Activated naive CD4-positive, alpha-beta T cell (primary cell): ENCODE measurements at regions not wholly inside any gene's neighbourhood (a gene's known extent, or its start where the extent isn't known, plus 50 kb on each side); places are given as distances from the start of the nearest gene placed in this dataset.

ENCODE experiments used
- DNase-seq, 4 experiments: peaks; one replicate each; lab custom pipeline; 2025; lab: John Stamatoyannopoulos, UW

GRCh38 chr11:119474682-119475596 lies 52.0 kb upstream of the THY1 start:
- peak in 2 of 4 experiments; percentile 8 to 9 for DNase-seq

DNA sequence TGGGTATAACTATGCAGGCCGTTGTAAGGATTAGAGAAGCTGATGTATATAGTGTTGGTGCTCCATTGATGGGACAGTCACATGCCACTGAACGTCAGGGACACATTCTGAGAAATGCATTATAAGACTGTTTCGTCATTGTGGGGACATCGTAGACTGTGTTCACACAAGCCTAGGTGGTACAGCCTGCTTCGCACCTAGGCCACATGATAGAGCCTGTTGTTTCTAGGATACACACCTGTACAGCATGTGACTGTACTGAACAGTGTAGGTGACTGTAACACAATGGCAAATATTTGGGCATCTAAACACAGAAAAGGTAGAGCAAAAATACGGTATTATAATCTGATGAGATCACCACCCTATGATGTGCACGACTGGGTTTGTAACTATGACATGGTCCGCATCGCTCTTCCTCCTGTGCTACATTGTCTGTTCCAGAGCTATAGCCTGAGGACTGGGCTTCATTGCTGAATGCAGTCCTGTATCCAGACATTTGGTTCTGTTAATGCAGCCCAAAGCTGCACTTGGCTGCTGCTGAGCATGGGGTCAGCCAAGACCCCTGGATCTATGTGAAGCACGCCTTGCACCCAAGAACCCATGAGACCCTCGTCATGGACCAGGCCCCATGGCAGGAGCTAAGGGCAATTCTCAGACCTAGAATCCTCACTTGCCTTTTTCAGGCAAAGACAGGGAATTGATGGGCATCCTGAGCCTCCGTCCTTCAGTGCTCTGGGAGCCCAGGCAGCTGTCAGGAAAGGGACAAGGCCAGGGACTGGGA lies 51.1 kb upstream of the THY1 start:
- DNase-seq = no peak

- DNase-seq = no peak
Measured at GRCh38 chr11:119473226-119473625, 50.3 kb upstream of the THY1 start.

GRCh38 chr11:119472856-119473222 lies 49.9 kb upstream of the THY1 start:
- no peak for DNase-seq
